Loucy (cell line): ENCODE measurements at regions not wholly inside any gene's neighbourhood (a gene's known extent, or its start where the extent isn't known, plus 50 kb on each side); places are given as distances from the start of the nearest gene placed in this dataset.

Experiments
- H2AFZ ChIP-seq: fragments of 200-600 bp; sonication (generic); 2 replicates; pipeline ENCODE4 v1.6.0; 2016; ENCODE audit warnings: antibody characterized with exemption, mild to moderate bottlenecking, low read length, moderate library complexity
- H3F3A ChIP-seq: fragments of 200-600 bp; 2 replicates; pipeline ENCODE4 v1.6.0; 2016; ENCODE audit warnings: antibody characterized with exemption, low read depth, mild to moderate bottlenecking
- H3K27me3 ChIP-seq: fragments of 200-600 bp; sonication (generic); 2 replicates; pipeline ENCODE4 v1.6.1; 2014; ENCODE audit warnings: low read length, mild to moderate bottlenecking; ENCODE audit not compliant: insufficient read depth, poor library complexity, severe bottlenecking
- H3K36me3 ChIP-seq: fragments of 200-600 bp; sonication (generic); 2 replicates; pipeline ENCODE4 v1.6.1; 2016; ENCODE audit warnings: low read length; ENCODE audit not compliant: insufficient read depth
- H3K4me1 ChIP-seq: fragments of 200-600 bp; sonication (generic); 2 replicates; pipeline ENCODE4 v1.5.1; 2014; ENCODE audit warnings: low read length, mild to moderate bottlenecking; ENCODE audit not compliant: insufficient read depth, poor library complexity, severe bottlenecking
- H3K4me2 ChIP-seq: fragments of 200-600 bp; sonication (generic); 2 replicates; pipeline ENCODE4 v1.6.0; 2014; ENCODE audit warnings: antibody characterized with exemption, low read length, low read depth, mild to moderate bottlenecking; ENCODE audit not compliant: poor library complexity, severe bottlenecking
- H3K4me3 ChIP-seq: fragments of 200-600 bp; sonication (generic); 2 replicates; pipeline ENCODE4 v1.5.1; 2014; ENCODE audit warnings: low read length, mild to moderate bottlenecking, mixed read lengths; ENCODE audit not compliant: poor library complexity, severe bottlenecking
- H3K79me2 ChIP-seq: fragments of 200-600 bp; sonication (generic); 2 replicates; pipeline ENCODE4 v1.6.1; 2014; ENCODE audit warnings: low read length; ENCODE audit not compliant: insufficient read depth
- H3K9ac ChIP-seq: fragments of 200-600 bp; sonication (generic); 2 replicates; pipeline ENCODE4 v1.6.0; 2014; ENCODE audit warnings: mild to moderate bottlenecking, low read depth, low read length, moderate library complexity; ENCODE audit not compliant: poor library complexity, severe bottlenecking
- H3K9me2 ChIP-seq: fragments of 200-600 bp; sonication (generic); replicated peaks from 2 replicates; pipeline ENCODE4 v1.6.1; 2016; ENCODE audit warnings: low read depth, low read length, mixed read lengths
- H3K9me3 ChIP-seq: fragments of 200-600 bp; sonication (generic); 2 replicates; pipeline ENCODE4 v1.6.1; 2014; ENCODE audit warnings: mild to moderate bottlenecking, antibody characterized with exemption, low read length, low read depth; ENCODE audit not compliant: insufficient read depth
- H4K20me1 ChIP-seq: fragments of 200-600 bp; sonication (generic); 2 replicates; pipeline ENCODE4 v1.6.0; 2014; ENCODE audit warnings: antibody characterized with exemption, low read length, mild to moderate bottlenecking; ENCODE audit not compliant: insufficient read depth, poor library complexity, severe bottlenecking
- CTCF ChIP-seq: fragments of 200-600 bp; sonication (generic); conservative IDR thresholded peaks from 2 replicates; pipeline ENCODE4 v1.5.1; 2014; ENCODE audit warnings: mild to moderate bottlenecking, antibody characterized with exemption, low read length
- EZH2phosphoT487 ChIP-seq: fragments of 200-600 bp; IDR thresholded peaks from 2 replicates; pipeline ENCODE4 v1.6.1; 2018; ENCODE audit warnings: antibody characterized with exemption, mild to moderate bottlenecking, moderate library complexity, borderline replicate concordance

GRCh38 chr14:86838363-86838762 lies 1154.6 kb downstream of the GALC start:
- no peak overlapping the region for H3K9ac ChIP-seq
- H3K4me1 ChIP-seq: no peaks in the 10 kb centered on the region
- H3K79me2 ChIP-seq: no peaks in the 10 kb centered on the region
- no peaks in the 10 kb centered on the region for H4K20me1 ChIP-seq
- H3K9me3 ChIP-seq: no peaks in the 10 kb centered on the region
- H2AFZ ChIP-seq: no peak overlapping the region; the same call in 1 of the 2 replicates
- TF ChIP-seq EZH2phosphoT487 (no peak), CTCF (no peak)
- H3K9me2 ChIP-seq: no peaks in the 10 kb centered on the region
- H3K36me3 ChIP-seq: no peaks in the 10 kb centered on the region
- H3K27me3 ChIP-seq: no peaks in the 10 kb centered on the region
- no peak overlapping the region for H3K4me3 ChIP-seq
- no peaks in the 10 kb centered on the region for H3F3A ChIP-seq
- H3K4me2 ChIP-seq: no peak overlapping the region

- H4K20me1 ChIP-seq: no peaks in the 10 kb centered on the region
- H3K4me1 ChIP-seq: no peaks in the 10 kb centered on the region
- no peak for TF ChIP-seq CTCF
- no peak overlapping the region for H3K4me2 ChIP-seq
- no peak overlapping the region; the same call in 1 of the 2 replicates for H2AFZ ChIP-seq
- H3K36me3 ChIP-seq: no peaks in the 10 kb centered on the region
- H3K9me3 ChIP-seq: no peaks in the 10 kb centered on the region
- no peak overlapping the region for H3K9ac ChIP-seq
- H3K4me3 ChIP-seq: no peak overlapping the region
- no peaks in the 10 kb centered on the region for H3F3A ChIP-seq
- H3K27me3 ChIP-seq: no peaks in the 10 kb centered on the region
- H3K79me2 ChIP-seq: no peaks in the 10 kb centered on the region
- H3K9me2 ChIP-seq: no peaks in the 10 kb centered on the region
Observed at GRCh38 chr14:86826661-86827060, 1166.3 kb downstream of the GALC start.

GRCh38 chr14:86824167-86824566 lies 1168.8 kb downstream of the GALC start:
- H3K79me2 ChIP-seq: no peaks in the 10 kb centered on the region
- no peak overlapping the region for H3K9ac ChIP-seq
- H2AFZ ChIP-seq: no peak overlapping the region
- H3K4me1 ChIP-seq: no peaks in the 10 kb centered on the region
- no peak for TF ChIP-seq EZH2phosphoT487
- TF ChIP-seq CTCF: no peak
- H4K20me1 ChIP-seq: no peaks in the 10 kb centered on the region
- no peaks in the 10 kb centered on the region for H3K9me2 ChIP-seq
- H3K9me3 ChIP-seq: no peaks in the 10 kb centered on the region
- no peak overlapping the region for H3K4me2 ChIP-seq
- no peaks in the 10 kb centered on the region for H3F3A ChIP-seq
- no peak overlapping the region for H3K4me3 ChIP-seq
- H3K36me3 ChIP-seq: no peaks in the 10 kb centered on the region
- H3K27me3 ChIP-seq: no peaks in the 10 kb centered on the region
